Heart right ventricle (tissue), 16 donors: ENCODE measurements at regions not wholly inside any gene's neighbourhood (a gene's known extent, or its start where the extent isn't known, plus 50 kb on each side); places are given as distances from the start of the nearest gene placed in this dataset.

Source experiments
- ATAC-seq, 8 donors: fragments of 200-7000 bp; cut with Tn5 transposase; one replicate each; pipeline ENCODE4 v1.9.1; 2020; ENCODE audit warnings: mild to moderate bottlenecking in 8 of 8, moderate library complexity in 8 of 8, moderate number of reproducible peaks in 1 of 8
- DNase-seq, 2 donors: peaks; one replicate each; pipeline ENCODE4 v3.0.0-alpha.2; 2020
- H3K27ac ChIP-seq, 10 donors: fragments of 200-600 bp; sonication (generic) in 2 of 10; one replicate each; pipeline versions ENCODE4 v1.5.0 to v1.8.0; 2020 to 2022; ENCODE audit warnings: mild to moderate bottlenecking in 3 of 10
- H3K27me3 ChIP-seq, 7 donors: fragments of 200-600 bp; one replicate each; pipeline ENCODE4 v1.8.0; 2021 to 2022; ENCODE audit warnings: mild to moderate bottlenecking in 2 of 7
- H3K36me3 ChIP-seq, 9 donors: fragments of 200-600 bp; sonication (generic) in 1 of 9; one replicate each; pipeline versions ENCODE4 v1.5.0 to v1.8.0; 2020 to 2022; ENCODE audit warnings: mild to moderate bottlenecking in 2 of 9
- H3K4me1 ChIP-seq, 9 donors: fragments of 200-600 bp; sonication (generic) in 1 of 9; one replicate each; pipeline versions ENCODE4 v1.5.0 to v1.8.0; 2020 to 2022; ENCODE audit warnings: mild to moderate bottlenecking in 4 of 9
- H3K4me3 ChIP-seq, 10 donors: fragments of 200-600 bp; sonication (generic) in 2 of 10; one replicate each; pipeline versions ENCODE4 v1.5.0 to v1.8.0; 2020 to 2022; ENCODE audit warnings: mild to moderate bottlenecking in 7 of 10, moderate library complexity in 2 of 10
- H3K9me3 ChIP-seq, 11 donors: fragments of 200-600 bp in 10 of 11; sonication (generic) in 2 of 11; one replicate each; pipeline versions ENCODE4 v1.5.0 to v1.8.0; 2013 to 2022; ENCODE audit warnings: mild to moderate bottlenecking in 2 of 11, control low read depth in 1 of 11, moderate library complexity in 1 of 11
- WGBS, 2 donors: extraction: QIAGEN DNeasy Blood & Tissue Kit; methylation state at CpG; one replicate each; pipeline ENCODE4 v1.1.7; 2013; ENCODE audit warnings: inconsistent platforms in 1 of 2; 5-methylcytosine and 5-hydroxymethylcytosine counted together
- intact Hi-C, 10 donors: fragments of 100-400 bp; cut with DNase I; formaldehyde crosslinking; loops; one replicate each; pipeline versions ENCODE4 v1.11.1 to v1.14.2; 2022
- TF ChIP-seq, protein P1 (sequence below), 9 donors: fragments of 200-600 bp; sonication (generic) in 2 of 9; IDR thresholded peaks; one replicate each; pipeline versions ENCODE4 v1.5.0 to v1.8.0; 2021 to 2022; ENCODE audit warnings: antibody characterized with exemption in 9 of 9, mild to moderate bottlenecking in 5 of 9, moderate library complexity in 1 of 9
- donor health status: Arrhythmogenic right ventricular cardiomyopathy.
- donor health status: ischemic (EF 13 %, LVEDD 7.1; RV severe dilation, severe dysfunction).
- donor health status: healthy with polysubstance abuse.
- donor health status: DM: no; HTN: yes; CAD: no.
- donor health status: DM: no; HTN: no; CAD: no.
- donor health status: ischemic (EF 25% LVEDD 6.9; RV normal size, moderate dysfunction).
- donor health status: ischemic (EF 25% LVEDD 5.7; RV mildly dilated, moderate dysfunction).
- donor health status: healthy.
- donor health status: DM: yes; HTN: yes; CAD: no.
- donor health status: Ischemic cardiomyopathy.
- donor health status: ischemic (EF 35%, LVEDD 5.7; RV mildly dilated, moderate dysfunction).
- donor health status: nonischemic (EF 11% LVEDD 7.7; RV severe dilation, severe dysfunction).
- donor health status: DM: yes; HTN: yes; CAD: no.
- donor health status: PGD.
- donor health status: ischemic (EF 29% LVEDD 5.4; RV normal size, mild dysfunction).
- donor health status: nonischemic (EF 23%, LVEDD 6.1; RV moderate dilation, normal function).

DNA sequence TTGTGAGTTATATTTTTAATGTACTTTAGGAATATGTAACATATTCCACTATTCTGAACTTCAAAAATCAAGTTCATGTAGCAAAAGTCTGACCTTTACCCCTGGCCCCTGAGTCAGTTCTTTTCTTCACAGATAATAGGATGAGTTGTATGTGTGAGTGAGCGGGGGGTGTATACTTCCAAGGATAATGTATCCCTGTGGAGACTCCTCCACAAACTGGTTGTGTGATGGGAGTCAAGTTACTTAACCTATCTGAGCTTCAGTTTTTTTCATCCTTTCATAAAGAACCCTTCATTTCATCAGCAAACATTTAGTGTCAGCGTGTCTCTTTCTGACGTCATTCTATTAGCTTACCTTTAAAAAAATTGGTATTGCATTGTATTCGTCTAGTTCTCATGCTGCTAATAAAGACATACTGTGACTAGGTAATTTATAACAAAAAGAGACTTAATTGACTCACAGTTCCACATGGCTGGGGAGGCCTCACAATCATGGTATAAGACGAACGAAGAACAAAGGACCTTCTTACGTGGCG, 288.1 kb upstream of the GPC6 start:
- H3K36me3 ChIP-seq: no peaks in the 10 kb centered on the region
- no peak overlapping the region for H3K27ac ChIP-seq
- ATAC-seq (no peak), DNase-seq (no peak)
- no peaks in the 10 kb centered on the region for H3K4me1 ChIP-seq
- intact Hi-C loops: no loop called here
- TF ChIP-seq, protein P1, sequence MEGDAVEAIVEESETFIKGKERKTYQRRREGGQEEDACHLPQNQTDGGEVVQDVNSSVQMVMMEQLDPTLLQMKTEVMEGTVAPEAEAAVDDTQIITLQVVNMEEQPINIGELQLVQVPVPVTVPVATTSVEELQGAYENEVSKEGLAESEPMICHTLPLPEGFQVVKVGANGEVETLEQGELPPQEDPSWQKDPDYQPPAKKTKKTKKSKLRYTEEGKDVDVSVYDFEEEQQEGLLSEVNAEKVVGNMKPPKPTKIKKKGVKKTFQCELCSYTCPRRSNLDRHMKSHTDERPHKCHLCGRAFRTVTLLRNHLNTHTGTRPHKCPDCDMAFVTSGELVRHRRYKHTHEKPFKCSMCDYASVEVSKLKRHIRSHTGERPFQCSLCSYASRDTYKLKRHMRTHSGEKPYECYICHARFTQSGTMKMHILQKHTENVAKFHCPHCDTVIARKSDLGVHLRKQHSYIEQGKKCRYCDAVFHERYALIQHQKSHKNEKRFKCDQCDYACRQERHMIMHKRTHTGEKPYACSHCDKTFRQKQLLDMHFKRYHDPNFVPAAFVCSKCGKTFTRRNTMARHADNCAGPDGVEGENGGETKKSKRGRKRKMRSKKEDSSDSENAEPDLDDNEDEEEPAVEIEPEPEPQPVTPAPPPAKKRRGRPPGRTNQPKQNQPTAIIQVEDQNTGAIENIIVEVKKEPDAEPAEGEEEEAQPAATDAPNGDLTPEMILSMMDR (IDR thresholded peaks at IDR 0.05): no peak
- H3K27me3 ChIP-seq: no peaks in the 10 kb centered on the region
- no peaks in the 10 kb centered on the region for H3K9me3 ChIP-seq
- 90% methylated on average over 8 of the region's 8 CpGs for WGBS, 2 donors
- no peak overlapping the region for H3K4me3 ChIP-seq

DNA sequence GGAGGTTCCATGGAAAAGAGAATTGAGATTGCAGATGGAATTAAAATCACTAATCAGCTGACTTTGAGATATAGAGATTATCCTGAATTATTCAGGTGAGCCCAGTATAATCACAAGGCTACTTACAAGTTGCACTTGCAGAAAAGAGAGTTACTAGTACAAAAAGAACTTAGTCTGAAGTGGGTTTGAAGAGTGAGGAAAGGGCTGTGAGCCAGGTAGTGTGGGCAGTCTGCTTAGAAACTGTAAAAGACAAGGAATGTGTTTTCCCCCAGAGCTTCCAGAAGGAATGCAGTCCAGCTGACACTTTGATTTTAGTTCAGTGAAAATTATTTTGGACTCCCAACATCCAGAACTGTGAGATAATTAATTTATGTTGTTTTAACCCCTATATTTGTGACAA, 285.4 kb upstream of the GPC6 start:
- Histone ChIP-seq H3K27ac (no peak overlapping the region), H3K4me1 (no peaks in the 10 kb centered on the region), H3K4me3 (no peak overlapping the region), H3K9me3 (no peaks in the 10 kb centered on the region), H3K36me3 (no peaks in the 10 kb centered on the region), H3K27me3 (no peaks in the 10 kb centered on the region)
- ATAC-seq: no peak
- TF ChIP-seq, protein P1 (IDR thresholded peaks at IDR 0.05): no peak
- DNase-seq: no peak
- intact Hi-C loops: no loop called here

DNA sequence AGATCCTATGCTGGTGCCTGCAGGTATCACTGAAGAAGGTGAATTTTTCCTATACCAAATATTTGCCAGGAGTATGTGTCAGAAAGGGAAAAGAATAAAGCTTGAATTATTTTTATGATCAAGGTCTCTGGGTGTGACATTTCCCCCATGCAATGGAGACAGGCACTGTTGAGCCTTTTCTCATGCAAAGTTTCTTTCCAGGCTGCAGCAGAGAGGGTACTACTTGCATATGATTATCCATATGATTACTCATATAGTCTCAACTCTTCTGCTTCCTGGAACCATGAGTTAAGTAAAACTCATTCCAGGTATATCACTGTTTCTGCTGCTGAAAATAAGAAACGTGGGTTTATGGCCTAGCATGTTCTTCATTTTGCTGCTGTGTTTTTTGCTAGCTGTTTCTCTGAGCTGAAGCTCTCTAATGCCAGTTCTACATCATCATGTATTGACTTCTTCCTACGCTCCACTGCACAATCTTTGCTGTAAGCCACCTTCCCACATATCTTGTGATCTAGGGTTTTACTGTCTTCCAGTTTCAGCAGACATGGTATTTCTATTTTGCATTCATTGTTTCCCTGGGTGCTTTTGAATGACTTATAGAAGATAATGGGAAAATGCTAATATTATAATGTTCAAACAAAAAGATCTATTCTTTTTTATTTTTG, 278.7 kb upstream of the GPC6 start:
- no peaks in the 10 kb centered on the region for H3K9me3 ChIP-seq
- WGBS, 2 donors: 70 to 80% methylated on average over 2 of the region's 2 CpGs
- intact Hi-C loops: no loop called here
- H3K27me3 ChIP-seq: no peaks in the 10 kb centered on the region
- H3K4me3 ChIP-seq: no peak overlapping the region
- H3K36me3 ChIP-seq: no peaks in the 10 kb centered on the region
- DNase-seq (no peak), ATAC-seq (no peak)
- no peak overlapping the region for H3K27ac ChIP-seq
- no peaks in the 10 kb centered on the region for H3K4me1 ChIP-seq
- TF ChIP-seq, protein P1 (IDR thresholded peaks at IDR 0.05): no peak

DNA sequence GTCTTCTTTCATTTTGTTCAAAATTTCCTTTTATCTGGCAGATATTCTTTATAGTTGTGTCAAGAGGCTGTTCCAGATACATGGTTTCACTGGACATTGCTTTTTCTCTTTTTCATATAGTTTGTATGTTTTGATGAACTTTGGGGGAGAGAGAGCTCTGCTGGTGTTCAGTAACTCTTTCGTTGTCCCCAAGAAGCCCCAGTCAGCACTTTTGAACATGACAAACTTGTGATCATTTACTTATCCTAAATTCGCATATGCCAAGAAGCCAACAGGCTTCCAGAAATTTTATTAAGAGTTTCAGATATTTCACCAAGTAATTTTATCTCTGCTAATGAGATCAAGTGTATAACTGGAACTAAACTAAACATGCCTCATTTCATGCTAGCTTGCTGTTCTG, 275.8 kb upstream of the GPC6 start:
- no peaks in the 10 kb centered on the region for H3K27me3 ChIP-seq
- intact Hi-C loops: no loop called here
- no peak overlapping the region for H3K27ac ChIP-seq
- WGBS, 2 donors: 59 to 67% methylated on average over 2 of the region's 2 CpGs
- H3K9me3 ChIP-seq: no peaks in the 10 kb centered on the region
- no peaks in the 10 kb centered on the region for H3K36me3 ChIP-seq
- TF ChIP-seq, protein P1 (IDR thresholded peaks at IDR 0.05): no peak
- no peaks in the 10 kb centered on the region for H3K4me1 ChIP-seq
- ATAC-seq (no peak), DNase-seq (no peak)
- no peak overlapping the region for H3K4me3 ChIP-seq
